MM.1S (cell line): ENCODE measurements at regions not wholly inside any gene's neighbourhood (a gene's known extent, or its start where the extent isn't known, plus 50 kb on each side); places are given as distances from the start of the nearest gene placed in this dataset.

Experiments used
- DNase-seq: peaks from one replicate; pipeline ENCODE4 v3.0.0-alpha.2; 2015
- H2AFZ ChIP-seq: fragments of 300-600 bp; sonication (generic); 2 replicates; pipeline ENCODE4 v1.6.0; 2016; ENCODE audit warnings: antibody characterized with exemption, low read length
- H3F3A ChIP-seq: fragments of 300-600 bp; sonication (generic); 2 replicates; pipeline ENCODE4 v1.6.1; 2016; ENCODE audit warnings: mild to moderate bottlenecking, antibody characterized with exemption, low read length, moderate library complexity, mixed read lengths; ENCODE audit not compliant: insufficient read depth
- H3K27ac ChIP-seq: fragments of 300-600 bp; sonication (generic); 2 replicates; pipeline ENCODE4 v1.5.1; 2016; ENCODE audit warnings: mild to moderate bottlenecking, low read length
- H3K27me3 ChIP-seq: fragments of 300-600 bp; sonication (generic); replicated peaks from 2 replicates; pipeline ENCODE4 v1.6.0; 2016; ENCODE audit warnings: low read length; ENCODE audit not compliant: insufficient read depth
- H3K36me3 ChIP-seq: fragments of 300-600 bp; sonication (generic); replicated peaks from 2 replicates; pipeline ENCODE4 v1.6.1; 2016; ENCODE audit warnings: mild to moderate bottlenecking, low read length, mixed read lengths; ENCODE audit not compliant: insufficient read depth
- H3K4me1 ChIP-seq: fragments of 300-600 bp; sonication (generic); 2 replicates; pipeline ENCODE4 v1.6.1; 2016; ENCODE audit warnings: low read length, mixed read lengths
- H3K4me2 ChIP-seq: fragments of 300-600 bp; sonication (generic); 2 replicates; pipeline ENCODE4 v1.6.0; 2016; ENCODE audit warnings: low read depth, low read length
- H3K4me3 ChIP-seq: fragments of 300-600 bp; sonication (generic); 2 replicates; pipeline ENCODE4 v1.5.1; 2016; ENCODE audit warnings: low read length, mixed read lengths
- H3K79me2 ChIP-seq: fragments of 300-600 bp; sonication (generic); 2 replicates; pipeline ENCODE4 v1.6.1; 2016; ENCODE audit warnings: mixed run types, low read length, mixed read lengths
- H3K9ac ChIP-seq: fragments of 300-600 bp; sonication (generic); 2 replicates; pipeline ENCODE4 v1.6.1; 2016; ENCODE audit warnings: low read length, mixed read lengths
- H3K9me2 ChIP-seq: fragments of 300-600 bp; sonication (generic); replicated peaks from 2 replicates; pipeline ENCODE4 v1.6.1; 2016; ENCODE audit warnings: mild to moderate bottlenecking, low read length, mixed read lengths; ENCODE audit not compliant: insufficient read depth
- H3K9me3 ChIP-seq: fragments of 300-600 bp; sonication (generic); replicated peaks from 2 replicates; pipeline ENCODE4 v1.6.1; 2016; ENCODE audit warnings: mild to moderate bottlenecking, low read length, mixed read lengths; ENCODE audit not compliant: insufficient read depth
- H4K20me1 ChIP-seq: fragments of 300-600 bp; sonication (generic); 2 replicates; pipeline ENCODE4 v1.6.1; 2016; ENCODE audit warnings: mild to moderate bottlenecking, low read length, moderate library complexity, mixed read lengths; ENCODE audit not compliant: insufficient read depth
- CTCF ChIP-seq: fragments of 300-600 bp; sonication (generic); IDR thresholded peaks from 2 replicates; pipeline ENCODE4 v1.5.1; 2016; ENCODE audit warnings: antibody characterized with exemption, low read length, mixed read lengths
- EZH2 ChIP-seq: fragments of 300-600 bp; sonication (generic); optimal IDR thresholded peaks from 2 replicates; pipeline ENCODE3; 2017; ENCODE audit warnings: low read depth, mild to moderate bottlenecking, antibody characterized with exemption, low read length, mixed read lengths
- EZH2phosphoT487 ChIP-seq: fragments of 300-600 bp; sonication (generic); IDR thresholded peaks from 2 replicates; pipeline ENCODE4 v1.6.1; 2018; ENCODE audit warnings: antibody characterized with exemption, low read length

- Histone ChIP-seq H3K27me3 (no peaks in the 10 kb centered on the region), H2AFZ (no peak overlapping the region), H3K9me2 (no peaks in the 10 kb centered on the region), H3K9me3 (no peaks in the 10 kb centered on the region), H3K36me3 (no peaks in the 10 kb centered on the region), H3K79me2 (no peaks in the 10 kb centered on the region), H3K4me1 (peaks cover 23% of the 10 kb centered on the region), H3K4me2 (no peak overlapping the region), H3K9ac (no peak overlapping the region), H4K20me1 (no peaks in the 10 kb centered on the region), H3K4me3 (no peak overlapping the region), H3F3A (peaks cover 18% of the 10 kb centered on the region), H3K27ac (no peak overlapping the region)
- TF ChIP-seq EZH2, result no peak
- no peak for TF ChIP-seq EZH2phosphoT487
- no peak for TF ChIP-seq CTCF
- DNase-seq, result no peak
Observed at GRCh38 chr2:105570326-105570725, 171.5 kb upstream of the FHL2 start.

GRCh38 chr2:105569606-105570005 lies 170.8 kb upstream of the FHL2 start:
- Histone ChIP-seq H4K20me1 (no peaks in the 10 kb centered on the region), H3K27me3 (no peaks in the 10 kb centered on the region), H3K4me1 (peaks cover 16% of the 10 kb centered on the region)

GRCh38 chr2:105567996-105568494 lies 169.2 kb upstream of the FHL2 start:
- Histone ChIP-seq H3K79me2 (no peaks in the 10 kb centered on the region), H3K4me1 (peaks cover 2% of the 10 kb centered on the region), H4K20me1 (no peaks in the 10 kb centered on the region), H2AFZ (no peak overlapping the region), H3K9me2 (no peaks in the 10 kb centered on the region), H3K9me3 (no peaks in the 10 kb centered on the region), H3K4me3 (no peak overlapping the region), H3K9ac (no peak overlapping the region), H3K4me2 (no peak overlapping the region), H3K36me3 (no peaks in the 10 kb centered on the region), H3K27ac (no peak overlapping the region), H3K27me3 (no peaks in the 10 kb centered on the region), H3F3A (no peaks in the 10 kb centered on the region)
- no peak for DNase-seq
- TF ChIP-seq CTCF (no peak), EZH2phosphoT487 (no peak), EZH2 (no peak)

More at GRCh38 chr2:105569606-105570005, 170.8 kb upstream of the FHL2 start:
- Histone ChIP-seq H3K4me2 (no peak overlapping the region), H3K79me2 (no peaks in the 10 kb centered on the region), H2AFZ (no peak overlapping the region), H3K9me2 (no peaks in the 10 kb centered on the region), H3K36me3 (no peaks in the 10 kb centered on the region), H3F3A (peaks cover 10% of the 10 kb centered on the region), H3K9ac (no peak overlapping the region), H3K4me3 (no peak overlapping the region), H3K27ac (no peak overlapping the region), H3K9me3 (no peaks in the 10 kb centered on the region)
- no peak for TF ChIP-seq EZH2phosphoT487
- no peak for DNase-seq

- H3K4me1 ChIP-seq, result no peaks in the 10 kb centered on the region
- TF ChIP-seq EZH2 (no peak), EZH2phosphoT487 (no peak), CTCF (no peak)
- no peaks in the 10 kb centered on the region for H3K9me2 ChIP-seq
- H3K4me3 ChIP-seq, result no peak overlapping the region
- H3F3A ChIP-seq, result no peaks in the 10 kb centered on the region
- H3K27ac ChIP-seq, result no peak overlapping the region
- no peaks in the 10 kb centered on the region for H3K27me3 ChIP-seq
- no peak overlapping the region for H2AFZ ChIP-seq
- DNase-seq, result no peak
- H3K9ac ChIP-seq, result no peak overlapping the region
- no peaks in the 10 kb centered on the region for H3K9me3 ChIP-seq
- no peaks in the 10 kb centered on the region for H3K36me3 ChIP-seq
- no peaks in the 10 kb centered on the region for H3K79me2 ChIP-seq
- no peaks in the 10 kb centered on the region for H4K20me1 ChIP-seq
- H3K4me2 ChIP-seq, result no peak overlapping the region
Observed at GRCh38 chr2:105563000-105563719, 164.3 kb upstream of the FHL2 start.
